Neuronal stem cell (in vitro differentiated cells): ENCODE measurements at regions not wholly inside any gene's neighbourhood (a gene's known extent, or its start where the extent isn't known, plus 50 kb on each side); places are given as distances from the start of the nearest gene placed in this dataset.
"Not testable (repeated sequence)": the region's sequence is repeated elsewhere in the genome, so short reads cannot be mapped to it uniquely, and the experiment has no call there.

Experiments used
- DNase-seq: peaks from one replicate; pipeline ENCODE4 v3.0.0-alpha.2; 2013; ENCODE audit warnings: low spot score
- H2AFZ ChIP-seq: one replicate; pipeline ENCODE4 v1.6.1; 2013; ENCODE audit warnings: mild to moderate bottlenecking, low read length, inconsistent platforms
- H2AK5ac ChIP-seq: 2 replicates; pipeline ENCODE4 v1.6.1; 2013; ENCODE audit warnings: low read depth, mild to moderate bottlenecking, inconsistent platforms, low read length, moderate library complexity, mixed read lengths
- H2BK120ac ChIP-seq: 2 replicates; pipeline ENCODE4 v1.6.1; 2013; ENCODE audit warnings: low read depth, mild to moderate bottlenecking, inconsistent platforms, low read length, moderate library complexity, mixed read lengths
- H2BK12ac ChIP-seq: one replicate; pipeline ENCODE4 v1.6.1; 2013; ENCODE audit warnings: low read length, inconsistent platforms
- H2BK15ac ChIP-seq: 2 replicates; pipeline ENCODE4 v1.6.1; 2013; ENCODE audit warnings: mild to moderate bottlenecking, low read length, inconsistent platforms, mixed read lengths
- H2BK5ac ChIP-seq: one replicate; pipeline ENCODE4 v1.6.1; 2013; ENCODE audit warnings: inconsistent platforms, mild to moderate bottlenecking, low read length, moderate library complexity
- H3K14ac ChIP-seq: one replicate; pipeline ENCODE4 v1.6.1; 2013; ENCODE audit warnings: low read length, inconsistent platforms
- H3K18ac ChIP-seq: 2 replicates; pipeline ENCODE4 v1.6.1; 2013; ENCODE audit warnings: low read length, inconsistent platforms
- H3K23ac ChIP-seq: 2 replicates; pipeline ENCODE4 v1.6.1; 2013; ENCODE audit warnings: low read depth, mild to moderate bottlenecking, mixed read lengths, low read length, inconsistent platforms; ENCODE audit not compliant: poor library complexity
- H3K27ac ChIP-seq: replicated peaks from 3 replicates; pipeline ENCODE4 v1.5.1; 2013; ENCODE audit warnings: low read length, inconsistent platforms
- H3K27me3 ChIP-seq, 3 experiments: 2 replicates each; pipeline ENCODE4 v1.6.1; 2013; ENCODE audit warnings: low read length in 3 of 3, mild to moderate bottlenecking in 2 of 3, inconsistent platforms in 1 of 3, low read depth in 1 of 3, mixed read lengths in 1 of 3, moderate library complexity in 1 of 3; ENCODE audit not compliant: control insufficient read depth in 3 of 3, insufficient read depth in 3 of 3
- H3K36me3 ChIP-seq, 2 donors: replicated peaks in 1 of 2; 2 replicates each; pipeline ENCODE4 v1.6.1; 2013; ENCODE audit warnings: low read length in 2 of 2; ENCODE audit not compliant: control insufficient read depth in 2 of 2, insufficient read depth in 2 of 2
- H3K4ac ChIP-seq: 2 replicates; pipeline ENCODE4 v1.6.1; 2013; ENCODE audit warnings: inconsistent platforms, mild to moderate bottlenecking, low read length, moderate library complexity
- H3K4me1 ChIP-seq, 2 donors: 1 replicate in 1 of 2; 2 replicates in 1 of 2; pipeline ENCODE4 v1.6.1; 2013; ENCODE audit warnings: low read length in 2 of 2, low read depth in 1 of 2; ENCODE audit not compliant: control insufficient read depth in 2 of 2, insufficient read depth in 1 of 2
- H3K4me2 ChIP-seq: one replicate; pipeline ENCODE4 v1.6.1; 2013; ENCODE audit warnings: mild to moderate bottlenecking, low read length, inconsistent platforms; ENCODE audit not compliant: insufficient read depth, poor library complexity, severe bottlenecking
- H3K4me3 ChIP-seq, 2 donors: 2 replicates each; pipeline ENCODE4 v1.5.1; 2013; ENCODE audit warnings: low read length in 2 of 2, mild to moderate bottlenecking in 2 of 2, inconsistent platforms in 1 of 2, moderate library complexity in 1 of 2
- H3K79me1 ChIP-seq: one replicate; pipeline ENCODE4 v1.6.1; 2013; ENCODE audit warnings: low read depth, mild to moderate bottlenecking, inconsistent platforms, low read length, moderate library complexity
- H3K9ac ChIP-seq: one replicate; pipeline ENCODE4 v1.6.1; 2013; ENCODE audit warnings: mild to moderate bottlenecking, low read depth, low read length, inconsistent platforms; ENCODE audit not compliant: poor library complexity
- H3K9me3 ChIP-seq, 2 donors: replicated peaks in 1 of 2; 2 replicates each; pipeline versions ENCODE3 to v1.6.1; 2013; ENCODE audit warnings: low read length in 2 of 2, mild to moderate bottlenecking in 2 of 2, inconsistent platforms in 1 of 2, low read depth in 1 of 2, mixed read lengths in 1 of 2, moderate library complexity in 1 of 2; ENCODE audit not compliant: control insufficient read depth in 2 of 2, insufficient read depth in 1 of 2
- H4K8ac ChIP-seq: one replicate; pipeline ENCODE4 v1.6.1; 2013; ENCODE audit warnings: low read depth, mild to moderate bottlenecking, inconsistent platforms, low read length, moderate library complexity
- H4K91ac ChIP-seq: one replicate; pipeline ENCODE4 v1.6.1; 2013; ENCODE audit warnings: low read length, low read depth, mild to moderate bottlenecking, inconsistent platforms; ENCODE audit not compliant: poor library complexity
- WGBS, 2 donors: extraction: QIAGEN DNeasy Blood & Tissue Kit; methylation state at CpG; one replicate each; pipeline ENCODE4 v1.1.7; 2013; ENCODE audit warnings: missing lambda C conversion rate in 2 of 2, mixed read lengths in 1 of 2; ENCODE audit not compliant: insufficient read length in 2 of 2, insufficient replicate concordance in 1 of 2; ENCODE audit errors: extremely low coverage in 2 of 2; 5-methylcytosine and 5-hydroxymethylcytosine counted together

- Histone ChIP-seq H3K23ac (no peak overlapping the region), H4K8ac (no peak overlapping the region), H3K27me3 (no peaks in the 10 kb centered on the region), H2BK12ac (no peak overlapping the region), H3K4ac (no peak overlapping the region), H2BK15ac (no peak overlapping the region), H3K27ac (no peak overlapping the region), H2AFZ (no peak overlapping the region), H3K36me3 (no peaks in the 10 kb centered on the region), H3K4me1 (peaks cover 0 to 2% of the 10 kb centered on the region in 2 donors), H3K14ac (no peak overlapping the region), H3K9me3 (no peaks in the 10 kb centered on the region), H4K91ac (no peak overlapping the region), H3K18ac (no peak overlapping the region), H2BK120ac (no peak overlapping the region), H3K79me1 (no peaks in the 10 kb centered on the region), H2BK5ac (no peak overlapping the region), H2AK5ac (no peak overlapping the region), H3K4me3 (no peak overlapping the region), H3K9ac (no peak overlapping the region), H3K4me2 (no peak overlapping the region)
- no CpG with 5 or more reads among the region's 5 CpGs for WGBS, 2 donors
- DNase-seq = no peak
These were observed 225.3 kb upstream of the SERP2 start for GRCh38 chr13:44148159-44148914.

GRCh38 chr13:44149231-44149630 lies 224.4 kb upstream of the SERP2 start:
- H3K4me3 ChIP-seq, H3K14ac ChIP-seq, H2BK120ac ChIP-seq, H3K36me3 ChIP-seq, DNase-seq, H3K9ac ChIP-seq, H3K4ac ChIP-seq, H3K79me1 ChIP-seq, H4K8ac ChIP-seq, H2BK5ac ChIP-seq, H3K23ac ChIP-seq, H2BK12ac ChIP-seq, H2AFZ ChIP-seq, H3K9me3 ChIP-seq, H2AK5ac ChIP-seq, H4K91ac ChIP-seq, H3K18ac ChIP-seq, H3K27me3 ChIP-seq, H3K4me2 ChIP-seq, H2BK15ac ChIP-seq, H3K4me1 ChIP-seq, H3K27ac ChIP-seq: not testable (repeated sequence)
- no CpG with 5 or more reads among the region's 3 CpGs for WGBS, 2 donors

- no peaks in the 10 kb centered on the region for H3K36me3 ChIP-seq
- H3K27ac ChIP-seq = no peak overlapping the region
- no peak overlapping the region for H2BK12ac ChIP-seq
- H4K8ac ChIP-seq = no peak overlapping the region
- no peak overlapping the region for H2BK15ac ChIP-seq
- no peak overlapping the region for H3K18ac ChIP-seq
- H3K4me2 ChIP-seq = no peak overlapping the region
- no peak overlapping the region for H2AFZ ChIP-seq
- H3K4me1 ChIP-seq = peaks cover 0 to 2% of the 10 kb centered on the region in 2 donors
- H3K14ac ChIP-seq = no peak overlapping the region
- no peak overlapping the region for H2AK5ac ChIP-seq
- H3K23ac ChIP-seq = no peak overlapping the region
- no peak for DNase-seq
- H3K4ac ChIP-seq = no peak overlapping the region
- H3K79me1 ChIP-seq = no peaks in the 10 kb centered on the region
- WGBS, 2 donors = no CpG with 5 or more reads among the region's 4 CpGs
- no peak overlapping the region for H2BK5ac ChIP-seq
- no peaks in the 10 kb centered on the region for H3K27me3 ChIP-seq
- no peak overlapping the region for H4K91ac ChIP-seq
- no peak overlapping the region for H2BK120ac ChIP-seq
- H3K9me3 ChIP-seq = no peaks in the 10 kb centered on the region
- H3K4me3 ChIP-seq = no peak overlapping the region
- no peak overlapping the region for H3K9ac ChIP-seq
These were observed 223.8 kb upstream of the SERP2 start for GRCh38 chr13:44149821-44150220.

GRCh38 chr13:44151474-44151873 lies 222.2 kb upstream of the SERP2 start:
- Histone ChIP-seq H3K4ac (no peak overlapping the region), H3K9ac (no peak overlapping the region), H3K4me1 (peaks cover 2 to 3% of the 10 kb centered on the region in 2 donors), H2AK5ac (no peak overlapping the region), H3K27me3 (no peaks in the 10 kb centered on the region), H3K14ac (no peak overlapping the region), H3K23ac (no peak overlapping the region), H3K4me3 (no peak overlapping the region), H3K27ac (no peak overlapping the region), H2BK120ac (no peak overlapping the region), H4K91ac (no peak overlapping the region), H3K36me3 (no peaks in the 10 kb centered on the region), H2AFZ (no peak overlapping the region), H2BK12ac (no peak overlapping the region), H3K79me1 (no peaks in the 10 kb centered on the region), H4K8ac (no peak overlapping the region), H3K9me3 (no peaks in the 10 kb centered on the region), H3K4me2 (no peak overlapping the region), H2BK15ac (no peak overlapping the region), H2BK5ac (no peak overlapping the region), H3K18ac (no peak overlapping the region)
- DNase-seq = no peak
- no CpG with 5 or more reads among the region's 2 CpGs for WGBS, 2 donors
